HepG2 (cell line): ENCODE measurements at regions not wholly inside any gene's neighbourhood (a gene's known extent, or its start where the extent isn't known, plus 50 kb on each side); places are given as distances from the start of the nearest gene placed in this dataset.

Experiments
- ATAC-seq: fragments of 200-7000 bp; cut with Tn5 transposase; 3 replicates; pipeline ENCODE4 v1.9.1; 2020; ENCODE audit warnings: mild to moderate bottlenecking, moderate library complexity
- BruUV-seq: library from RNA; stranded (reverse); fragments of 400-500 nt; replicated peaks from 2 replicates; lab custom pipeline; 2021; lab: Mats Ljungman, UMichigan
- CTCF ChIA-PET: fragments of 300-600 bp; formaldehyde crosslinking; extraction: SDS; loops from one replicate; lab custom pipeline; 2021; ENCODE audit warnings: low total read pairs, inconsistent platforms, low intra/inter-chr PET ratio; lab: Yijun Ruan, JAX
- POLR2A ChIA-PET: fragments of 350-600 bp; sonication (Branson Sonifier 250); formaldehyde crosslinking; loops from one replicate; lab custom pipeline; 2020; ENCODE audit warnings: antibody characterized with exemption, inconsistent platforms; lab: Yijun Ruan, JAX
- DNase-seq: peaks from one replicate; pipeline ENCODE4 v3.0.0-alpha.2; 2015; ENCODE audit warnings: low spot score
- FAIRE-seq: peaks from 3 replicates; lab custom pipeline; 2011; peaks lifted over from hg19 to GRCh38; lab: Jason Lieb, UNC
- H2AFZ ChIP-seq: one replicate; pipeline ENCODE4 v1.6.1; 2011; ENCODE audit warnings: low read length, inconsistent platforms
- H3K27ac ChIP-seq: fragments of 300-600 bp; 3 replicates; pipeline ENCODE4 v1.8.0; 2011; ENCODE audit warnings: mixed run types, mild to moderate bottlenecking, mixed read lengths, low read length, inconsistent platforms; ENCODE audit not compliant: insufficient read depth; ENCODE audit errors: extremely low read length
- H3K27me3 ChIP-seq, 2 experiments: fragments of 200-600 bp in 1 of 2; 2 replicates in 1 of 2; 3 replicates in 1 of 2; pipeline versions ENCODE4 v1.6.0 to v1.8.0; 2011; ENCODE audit warnings: low read length in 2 of 2, mild to moderate bottlenecking in 2 of 2, moderate library complexity in 2 of 2, inconsistent platforms in 1 of 2; ENCODE audit not compliant: insufficient read depth in 2 of 2, control insufficient read depth in 1 of 2
- H3K36me3 ChIP-seq, 2 experiments: fragments of 200-600 bp in 1 of 2; replicated peaks in 1 of 2; 2 replicates in 1 of 2; 3 replicates in 1 of 2; pipeline versions ENCODE4 v1.5.1 to v1.8.0; 2011; ENCODE audit warnings: low read length in 2 of 2, inconsistent platforms in 1 of 2; ENCODE audit not compliant: insufficient read depth in 2 of 2, control insufficient read depth in 1 of 2
- H3K4me1 ChIP-seq: 2 replicates; pipeline ENCODE4 v1.5.1; 2012; ENCODE audit warnings: low read length, inconsistent platforms; ENCODE audit not compliant: insufficient read depth
- H3K4me2 ChIP-seq: 2 replicates; pipeline ENCODE4 v1.6.0; 2011; ENCODE audit warnings: low read depth, low read length, inconsistent platforms
- H3K4me3 ChIP-seq, 3 experiments: fragments of 200-600 bp in 1 of 3; sonication (generic), shearing (Covaris generic) in 1 of 3; replicated peaks in 1 of 3; 2 replicates each; pipeline ENCODE4 v1.5.1; 2011 to 2016; ENCODE audit warnings: low read length in 3 of 3, inconsistent platforms in 2 of 3, low read depth in 2 of 3, mild to moderate bottlenecking in 2 of 3, control low read depth in 1 of 3, mixed read lengths in 1 of 3; ENCODE audit not compliant: insufficient read depth in 1 of 3
- H3K79me2 ChIP-seq: one replicate; pipeline ENCODE4 v1.6.1; 2011; ENCODE audit warnings: low read length, inconsistent platforms; ENCODE audit not compliant: insufficient read depth
- H3K9ac ChIP-seq: 2 replicates; pipeline ENCODE4 v1.6.0; 2011; ENCODE audit warnings: mild to moderate bottlenecking, low read depth, low read length, inconsistent platforms; ENCODE audit not compliant: insufficient read depth
- H3K9me3 ChIP-seq: 2 replicates; pipeline ENCODE4 v1.5.1; 2012; ENCODE audit warnings: mild to moderate bottlenecking, low read length
- H4K20me1 ChIP-seq: 2 replicates; pipeline ENCODE4 v1.6.0; 2011; ENCODE audit warnings: inconsistent platforms, mild to moderate bottlenecking, low read length, moderate library complexity; ENCODE audit not compliant: insufficient read depth
- IRF2 ChIP-seq: IDR thresholded peaks from 2 replicates; pipeline ENCODE4 v1.6.1; 2018; ENCODE audit warnings: missing genetic modification reagents, missing compliant biosample characterization
- JUNB ChIP-seq: sonication (generic); formaldehyde crosslinking; IDR thresholded peaks from 2 replicates; pipeline ENCODE4 v1.8.0; 2022; ENCODE audit warnings: missing genetic modification reagents, mild to moderate bottlenecking, borderline replicate concordance
- PRMT3 ChIP-seq: sonication (generic); formaldehyde crosslinking; IDR thresholded peaks from 2 replicates; pipeline ENCODE4 v1.8.1; 2022; ENCODE audit warnings: low read depth, mild to moderate bottlenecking, moderate library complexity, missing genetic modification reagents, borderline replicate concordance
- RFXAP ChIP-seq: sonication (generic); formaldehyde crosslinking; IDR thresholded peaks from 2 replicates; pipeline ENCODE4 v1.4.0; 2020; ENCODE audit warnings: missing genetic modification reagents, borderline replicate concordance
- RXRA ChIP-seq: sonication (generic); formaldehyde crosslinking; IDR thresholded peaks from 2 replicates; pipeline ENCODE4 v1.5.1; 2020; ENCODE audit warnings: missing genetic modification reagents
- SSRP1 ChIP-seq: IDR thresholded peaks from 2 replicates; pipeline ENCODE4 v1.6.1; 2016; ENCODE audit warnings: control low read depth
- ZFYVE20 ChIP-seq: sonication (generic); formaldehyde crosslinking; IDR thresholded peaks from 2 replicates; pipeline ENCODE4 v1.8.0; 2023; ENCODE audit warnings: low read depth, mild to moderate bottlenecking, moderate library complexity, missing genetic modification reagents, borderline replicate concordance
- ZNF432 ChIP-seq: sonication (generic); formaldehyde crosslinking; IDR thresholded peaks from 2 replicates; pipeline ENCODE4 v1.5.0; 2020; ENCODE audit warnings: missing genetic modification reagents, mild to moderate bottlenecking, borderline replicate concordance
- ZZZ3 ChIP-seq: sonication (generic); formaldehyde crosslinking; IDR thresholded peaks from 2 replicates; pipeline ENCODE4 v1.4.0; 2020; ENCODE audit warnings: missing genetic modification reagents, mild to moderate bottlenecking, borderline replicate concordance
- WGBS: methylation state at CpG from one replicate; pipeline ENCODE4 v1.1.6; 2017; ENCODE audit warnings: low lambda C conversion rate; 5-methylcytosine and 5-hydroxymethylcytosine counted together
- in situ Hi-C: cut with HindIII; loops from 2 replicates; pipeline ENCODE4 v1.10.0; 2017; ENCODE audit warnings: low pct_unique_long_range_greater_than_20kb; ENCODE audit not compliant: extremely low pct_ligation_motif_present
- intact Hi-C: fragments of 100-400 bp; cut with micrococcal nuclease; formaldehyde crosslinking; loops from one replicate; pipeline ENCODE4 v1.10.0; 2022; ENCODE audit not compliant: unreplicated experiment
- TF ChIP-seq, protein P1 (sequence below): IDR thresholded peaks from 2 replicates; pipeline ENCODE4 v1.6.1; 2016
- TF ChIP-seq, protein P2 (sequence below): sonication (generic); formaldehyde crosslinking; IDR thresholded peaks from 2 replicates; pipeline ENCODE4 v1.4.0; 2020; ENCODE audit warnings: mild to moderate bottlenecking, missing genetic modification reagents

DNA sequence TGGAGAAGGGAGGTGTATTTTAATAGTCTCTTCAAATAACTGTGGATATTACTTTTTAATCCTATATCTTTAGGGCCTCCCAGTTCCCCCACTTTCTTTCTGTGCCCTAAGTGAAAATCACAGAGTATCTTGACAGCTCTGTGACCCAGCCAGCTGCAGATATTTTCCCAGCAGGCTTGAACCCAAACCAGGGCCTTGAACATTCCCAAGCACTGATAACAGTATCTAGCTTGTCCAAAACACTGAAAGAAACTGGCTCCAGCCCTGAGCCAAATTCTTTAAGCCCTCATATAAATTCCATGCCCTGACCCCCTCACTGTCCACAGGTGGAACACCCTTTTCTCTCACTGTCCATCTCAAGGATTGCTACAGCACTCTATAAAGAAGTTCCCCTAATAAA lies 388.1 kb upstream of the CHAC2 start:
- ATAC-seq, result no peak
- FAIRE-seq, result no peak

DNA sequence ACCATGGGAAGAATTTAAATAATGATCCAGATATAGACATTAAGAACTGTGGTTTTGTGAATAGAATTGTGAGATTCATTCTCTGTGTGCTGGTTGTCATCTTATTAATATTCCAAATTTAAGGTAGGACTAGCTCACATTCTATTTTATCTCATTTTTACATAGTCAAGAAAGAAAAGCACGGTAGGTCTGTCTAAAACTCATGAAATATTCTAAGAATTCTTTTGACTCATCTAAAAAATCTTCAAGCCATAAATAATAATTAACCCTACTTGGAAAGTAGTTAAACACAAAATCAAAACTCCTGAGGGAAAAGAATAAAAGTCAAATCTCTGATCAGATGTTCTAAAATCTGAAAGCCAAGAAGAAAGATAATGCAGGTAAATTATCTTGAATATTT lies 388.8 kb upstream of the CHAC2 start:
- Histone ChIP-seq H3K36me3 (no peaks in the 10 kb centered on the region), H3K79me2 (no peaks in the 10 kb centered on the region), H3K27ac (no peak overlapping the region), H3K4me2 (no peak overlapping the region), H4K20me1 (no peaks in the 10 kb centered on the region), H3K9ac (no peak overlapping the region), H3K4me3 (no peak overlapping the region), H3K4me1 (no peaks in the 10 kb centered on the region), H3K9me3 (no peaks in the 10 kb centered on the region), H3K27me3 (no peaks in the 10 kb centered on the region; a peak in 1 of 5 replicates), H2AFZ (no peak overlapping the region)
- CTCF ChIA-PET, result no interaction called here
- DNase-seq (no peak), ATAC-seq (no peak), FAIRE-seq (no peak)
- TF ChIP-seq, protein P1, sequence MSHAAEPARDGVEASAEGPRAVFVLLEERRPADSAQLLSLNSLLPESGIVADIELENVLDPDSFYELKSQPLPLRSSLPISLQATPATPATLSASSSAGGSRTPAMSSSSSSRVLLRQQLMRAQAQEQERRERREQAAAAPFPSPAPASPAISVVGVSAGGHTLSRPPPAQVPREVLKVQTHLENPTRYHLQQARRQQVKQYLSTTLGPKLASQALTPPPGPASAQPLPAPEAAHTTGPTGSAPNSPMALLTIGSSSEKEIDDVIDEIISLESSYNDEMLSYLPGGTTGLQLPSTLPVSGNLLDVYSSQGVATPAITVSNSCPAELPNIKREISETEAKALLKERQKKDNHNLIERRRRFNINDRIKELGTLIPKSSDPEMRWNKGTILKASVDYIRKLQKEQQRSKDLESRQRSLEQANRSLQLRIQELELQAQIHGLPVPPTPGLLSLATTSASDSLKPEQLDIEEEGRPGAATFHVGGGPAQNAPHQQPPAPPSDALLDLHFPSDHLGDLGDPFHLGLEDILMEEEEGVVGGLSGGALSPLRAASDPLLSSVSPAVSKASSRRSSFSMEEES (CRISPR knock-in tag), result no peak
- TF ChIP-seq RFXAP (CRISPR knock-in tag), result no peak
- WGBS, result 0% methylated on average over 1 of the region's 1 CpG
- BruUV-seq, result no TSS peak
- intact Hi-C loops (no loop called here), in situ Hi-C loops (no loop called here)
- POLR2A ChIA-PET, result no interaction called here

More for the DNA sequence above, 388.1 kb upstream of the CHAC2 start:
- no peaks in the 10 kb centered on the region for H3K4me1 ChIP-seq
- ChIA-PET POLR2A (no interaction called here), CTCF (no interaction called here)
- H3K27me3 ChIP-seq, result no peaks in the 10 kb centered on the region
- H3K4me3 ChIP-seq, result no peak overlapping the region
- H3K79me2 ChIP-seq, result no peaks in the 10 kb centered on the region
- no peak for DNase-seq
- H2AFZ ChIP-seq, result no peak overlapping the region
- no peaks in the 10 kb centered on the region for H3K36me3 ChIP-seq
- intact Hi-C loops, result no loop called here
- BruUV-seq, result no TSS peak
- no peaks in the 10 kb centered on the region for H3K9me3 ChIP-seq
- no peak overlapping the region for H3K4me2 ChIP-seq
- in situ Hi-C loops, result no loop called here
- H4K20me1 ChIP-seq, result no peaks in the 10 kb centered on the region
- TF ChIP-seq JUNB, result no peak
- no peak for TF ChIP-seq SSRP1 (CRISPR knock-in tag)
- TF ChIP-seq, protein P2, sequence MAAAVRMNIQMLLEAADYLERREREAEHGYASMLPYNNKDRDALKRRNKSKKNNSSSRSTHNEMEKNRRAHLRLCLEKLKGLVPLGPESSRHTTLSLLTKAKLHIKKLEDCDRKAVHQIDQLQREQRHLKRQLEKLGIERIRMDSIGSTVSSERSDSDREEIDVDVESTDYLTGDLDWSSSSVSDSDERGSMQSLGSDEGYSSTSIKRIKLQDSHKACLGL (CRISPR knock-in tag), result no peak
- no peak for TF ChIP-seq ZFYVE20 (CRISPR knock-in tag)
- TF ChIP-seq ZNF432 (CRISPR knock-in tag), result no peak
- no peak for TF ChIP-seq RXRA (CRISPR knock-in tag)
- no peak for TF ChIP-seq IRF2 (CRISPR knock-in tag)
- no peak for TF ChIP-seq ZZZ3
- TF ChIP-seq PRMT3 (CRISPR knock-in tag), result no peak
- no peak overlapping the region for H3K9ac ChIP-seq
- no peak overlapping the region for H3K27ac ChIP-seq
